Activated naive CD8-positive, alpha-beta T cell treated with anti-CD3 and anti-CD28 coated beads, Interleukin-2, amount 50 U/mL, for 24 hours (primary cell): ENCODE measurements at regions not wholly inside any gene's neighbourhood (a gene's known extent, or its start where the extent isn't known, plus 50 kb on each side); places are given as distances from the start of the nearest gene placed in this dataset.
"Not testable (repeated sequence)": the region's sequence is repeated elsewhere in the genome, so short reads cannot be mapped to it uniquely, and the experiment has no call there.

Experiments used
- ATAC-seq: fragments of 150-1000 bp; cut with Tn5 transposase; one replicate; pipeline ENCODE4 v1.10.0; 2021
- DNase-seq: peaks from one replicate; pipeline ENCODE4 v3.0.0; 2021
- H3K27ac Mint-ChIP-seq: one replicate; pipeline ENCODE4 v1.8.0; 2021; ENCODE audit warnings: mild to moderate bottlenecking, mixed read lengths
- H3K27me3 Mint-ChIP-seq: one replicate; pipeline ENCODE4 v1.8.0; 2021; ENCODE audit warnings: mixed read lengths
- H3K36me3 Mint-ChIP-seq: one replicate; pipeline ENCODE4 v1.8.0; 2021; ENCODE audit warnings: low read depth, mixed read lengths
- H3K4me1 Mint-ChIP-seq: one replicate; pipeline ENCODE4 v1.8.0; 2021; ENCODE audit warnings: mixed read lengths
- H3K4me3 Mint-ChIP-seq: one replicate; pipeline ENCODE4 v1.8.0; 2021; ENCODE audit warnings: mild to moderate bottlenecking, moderate library complexity, mixed read lengths
- H3K9me3 Mint-ChIP-seq: one replicate; pipeline ENCODE4 v1.8.0; 2021; ENCODE audit warnings: mixed read lengths

DNA sequence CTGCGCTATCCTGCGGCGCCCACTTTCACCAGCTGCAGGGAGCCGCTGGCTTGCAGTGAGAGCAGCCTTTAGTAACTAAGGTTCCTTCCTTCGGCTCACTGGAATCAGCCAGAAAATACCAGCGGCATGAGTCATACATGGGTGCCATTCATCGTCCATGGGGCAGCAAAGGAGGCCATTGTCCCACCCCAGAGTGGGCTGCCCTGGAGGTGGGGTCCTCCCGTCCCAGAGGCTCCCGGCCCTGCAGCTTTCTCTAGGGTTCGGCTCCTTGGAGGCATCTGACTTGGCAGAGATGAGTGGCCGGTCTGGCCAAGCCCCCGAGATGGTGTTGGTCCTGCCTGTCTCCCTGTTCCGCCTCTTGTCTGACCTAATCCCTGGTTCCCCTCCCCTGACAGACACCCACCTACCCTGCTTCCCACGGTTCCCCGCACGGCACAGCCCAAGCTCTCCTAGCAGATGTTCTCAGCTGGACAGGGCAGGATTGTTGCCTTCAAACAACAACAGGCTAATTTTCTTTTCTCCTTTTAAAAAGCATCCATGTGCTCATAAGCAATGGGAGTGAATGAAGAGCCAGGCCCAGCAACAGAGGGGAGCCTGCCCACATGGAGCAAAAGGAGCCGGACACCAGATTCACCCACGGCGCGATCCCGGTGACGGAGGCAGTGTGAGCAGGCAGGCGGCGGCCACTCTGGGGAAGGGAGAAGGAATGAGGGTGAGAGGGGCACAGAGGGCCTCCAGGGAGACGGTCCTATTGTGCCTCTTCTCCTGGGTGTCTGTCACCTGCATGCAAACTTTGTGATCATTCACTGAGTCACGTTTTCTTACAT, 97.0 kb upstream of the COL5A1 start:
- Mint-ChIP-seq H3K27ac (no peak overlapping the region), H3K36me3 (no peaks in the 10 kb centered on the region), H3K4me3 (no peak overlapping the region), H3K27me3 (no peaks in the 10 kb centered on the region), H3K4me1 (no peaks in the 10 kb centered on the region), H3K9me3 (no peaks in the 10 kb centered on the region)
- no peak for ATAC-seq
- DNase-seq: no peak

- Mint-ChIP-seq H3K36me3 (no peaks in the 10 kb centered on the region), H3K4me3 (no peak overlapping the region), H3K27me3 (no peaks in the 10 kb centered on the region), H3K9me3 (no peaks in the 10 kb centered on the region), H3K27ac (no peak overlapping the region), H3K4me1 (no peaks in the 10 kb centered on the region)
- DNase-seq (no peak), ATAC-seq (no peak)
Observed at GRCh38 chr9:134545215-134545542, 96.4 kb upstream of the COL5A1 start.

GRCh38 chr9:134545543-134546245, 95.9 kb upstream of the COL5A1 start:
- no peaks in the 10 kb centered on the region for H3K36me3 Mint-ChIP-seq
- peaks cover 4% of the 10 kb centered on the region for H3K27me3 Mint-ChIP-seq
- H3K4me3 Mint-ChIP-seq: no peak overlapping the region
- ATAC-seq (no peak), DNase-seq (no peak)
- H3K9me3 Mint-ChIP-seq: no peaks in the 10 kb centered on the region
- no peaks in the 10 kb centered on the region for H3K4me1 Mint-ChIP-seq
- H3K27ac Mint-ChIP-seq: no peak overlapping the region

- Mint-ChIP-seq H3K36me3 (no peaks in the 10 kb centered on the region), H3K27me3 (peaks cover 6% of the 10 kb centered on the region), H3K4me3 (no peak overlapping the region)
Observed at GRCh38 chr9:134546246-134546731, 95.3 kb upstream of the COL5A1 start.

GRCh38 chr9:134546746-134547145, 94.9 kb upstream of the COL5A1 start:
- Mint-ChIP-seq H3K27ac (no peak overlapping the region), H3K4me1 (no peaks in the 10 kb centered on the region), H3K36me3 (no peaks in the 10 kb centered on the region), H3K4me3 (no peak overlapping the region), H3K9me3 (no peaks in the 10 kb centered on the region), H3K27me3 (peaks cover 6% of the 10 kb centered on the region)
- no peak for ATAC-seq
- DNase-seq: no peak

More at GRCh38 chr9:134546246-134546731, 95.3 kb upstream of the COL5A1 start:
- DNase-seq (no peak), ATAC-seq (no peak)
- Mint-ChIP-seq H3K27ac (no peak overlapping the region), H3K9me3 (no peaks in the 10 kb centered on the region), H3K4me1 (no peaks in the 10 kb centered on the region)

DNA sequence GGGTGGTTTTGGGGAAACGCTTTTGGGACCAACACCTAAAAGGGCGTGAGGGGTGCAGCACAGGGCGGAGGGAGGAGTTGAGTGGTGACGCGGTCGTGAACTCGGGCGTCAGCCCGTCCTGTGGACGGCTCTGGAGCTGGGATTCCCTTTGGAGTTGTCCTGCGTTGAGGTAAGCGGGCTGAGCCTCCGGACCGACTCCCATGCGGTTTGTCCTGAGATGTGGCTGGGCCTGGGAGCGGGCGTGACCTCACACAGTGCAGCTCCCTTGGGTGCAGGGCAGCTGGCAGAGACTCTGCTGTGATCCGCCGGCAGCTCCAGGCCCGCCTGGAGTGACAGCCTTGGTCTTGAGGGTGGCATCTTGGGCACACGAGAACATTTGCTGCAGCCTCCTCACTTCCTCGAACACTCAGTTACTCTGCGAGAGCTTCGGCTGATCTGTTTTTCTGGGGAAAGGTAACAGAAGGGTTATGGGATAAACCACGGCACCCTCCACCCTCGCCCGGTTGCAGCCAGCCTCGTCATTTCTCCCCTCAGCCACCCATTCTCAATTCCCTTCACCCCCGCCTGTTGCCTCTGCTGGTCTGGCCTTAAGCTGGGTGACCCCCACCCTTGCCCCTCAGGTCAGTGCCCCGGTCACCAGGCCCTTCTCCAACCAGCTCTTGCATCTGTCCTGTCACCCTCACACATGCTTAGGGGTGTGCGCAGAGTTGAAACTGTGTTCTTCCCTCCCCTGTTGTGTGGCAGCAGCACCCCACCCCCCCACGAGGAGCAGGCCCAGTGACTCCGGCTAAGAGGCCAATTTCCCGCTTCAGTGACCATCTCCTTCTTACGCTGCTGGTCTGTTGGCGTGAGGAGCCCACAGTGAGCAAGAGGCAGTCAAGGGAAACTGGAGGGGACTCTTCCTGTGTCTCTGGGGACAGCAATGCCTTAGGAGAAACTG, 94.2 kb upstream of the COL5A1 start:
- ATAC-seq (no peak), DNase-seq (no peak)
- no peaks in the 10 kb centered on the region for H3K4me1 Mint-ChIP-seq
- H3K4me3 Mint-ChIP-seq: no peak overlapping the region
- H3K27ac Mint-ChIP-seq: no peak overlapping the region
- no peaks in the 10 kb centered on the region for H3K36me3 Mint-ChIP-seq
- H3K9me3 Mint-ChIP-seq: no peaks in the 10 kb centered on the region
- peaks cover 9% of the 10 kb centered on the region for H3K27me3 Mint-ChIP-seq

DNA sequence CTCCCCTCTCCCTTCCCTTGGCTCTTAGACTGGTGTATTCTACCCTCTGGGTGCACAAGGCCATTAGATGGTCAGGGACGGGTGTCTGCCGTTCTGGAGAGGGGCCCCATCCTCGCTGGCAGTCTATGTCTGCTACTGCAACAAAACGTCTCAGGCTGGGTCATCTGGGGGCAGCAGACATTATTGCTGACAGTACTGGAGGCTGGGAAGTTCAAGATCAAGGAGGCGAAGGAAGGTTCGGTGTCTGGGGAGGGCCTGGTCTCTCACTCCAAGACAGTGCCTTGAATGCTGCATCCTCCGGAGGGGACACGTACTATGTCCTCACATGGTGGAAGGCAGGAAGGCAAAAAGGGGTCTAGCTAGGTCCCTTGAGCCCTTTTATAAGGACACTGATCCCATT, 93.4 kb upstream of the COL5A1 start:
- ATAC-seq: no peak
- Mint-ChIP-seq H3K27ac (no peak overlapping the region), H3K4me3 (no peak overlapping the region), H3K4me1 (no peaks in the 10 kb centered on the region), H3K36me3 (no peaks in the 10 kb centered on the region), H3K9me3 (no peaks in the 10 kb centered on the region), H3K27me3 (peaks cover 9% of the 10 kb centered on the region)
- DNase-seq: no peak

- DNase-seq (no peak), ATAC-seq (no peak)
- no peak overlapping the region for H3K4me3 Mint-ChIP-seq
Observed at GRCh38 chr9:134548618-134549017, 93.0 kb upstream of the COL5A1 start.

GRCh38 chr9:134549336-134549735, 92.3 kb upstream of the COL5A1 start:
- Mint-ChIP-seq H3K27me3 (peaks cover 9% of the 10 kb centered on the region), H3K4me3 (no peak overlapping the region), H3K36me3 (no peaks in the 10 kb centered on the region), H3K9me3 (no peaks in the 10 kb centered on the region), H3K27ac (no peak overlapping the region), H3K4me1 (no peaks in the 10 kb centered on the region)
- ATAC-seq (no peak), DNase-seq (no peak)

More at GRCh38 chr9:134548618-134549017, 93.0 kb upstream of the COL5A1 start:
- no peaks in the 10 kb centered on the region for H3K36me3 Mint-ChIP-seq
- H3K9me3 Mint-ChIP-seq: no peaks in the 10 kb centered on the region
- peaks cover 9% of the 10 kb centered on the region for H3K27me3 Mint-ChIP-seq
- H3K27ac Mint-ChIP-seq: no peak overlapping the region
- H3K4me1 Mint-ChIP-seq: no peaks in the 10 kb centered on the region

DNA sequence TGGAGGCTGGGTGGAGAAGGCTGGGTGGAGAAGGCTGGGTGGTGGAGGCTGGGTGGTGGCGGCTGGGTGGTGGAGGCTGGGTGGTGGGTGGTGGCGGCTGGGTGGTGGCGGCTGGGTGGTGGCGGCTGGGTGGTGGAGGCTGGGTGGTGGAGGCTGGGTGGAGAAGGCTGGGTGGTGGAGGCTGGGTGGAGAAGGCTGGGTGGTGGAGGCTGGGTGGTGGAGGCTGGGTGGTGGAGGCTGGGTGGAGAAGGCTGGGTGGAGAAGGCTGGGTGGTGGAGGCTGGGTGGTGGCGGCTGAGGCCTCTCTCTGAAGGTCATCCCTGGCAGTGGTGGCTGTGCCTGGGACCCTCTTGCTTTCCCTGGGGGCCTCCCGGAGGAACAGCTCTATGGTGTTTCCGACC, 91.5 kb upstream of the COL5A1 start:
- not testable (repeated sequence) for H3K27ac Mint-ChIP-seq, H3K4me3 Mint-ChIP-seq, H3K27me3 Mint-ChIP-seq, H3K36me3 Mint-ChIP-seq, ATAC-seq, H3K4me1 Mint-ChIP-seq, DNase-seq, H3K9me3 Mint-ChIP-seq

- no peak overlapping the region for H3K27ac Mint-ChIP-seq
- no peaks in the 10 kb centered on the region for H3K4me1 Mint-ChIP-seq
- ATAC-seq (no peak), DNase-seq (no peak)
- no peaks in the 10 kb centered on the region for H3K36me3 Mint-ChIP-seq
- no peaks in the 10 kb centered on the region for H3K9me3 Mint-ChIP-seq
- H3K27me3 Mint-ChIP-seq: peaks cover 9% of the 10 kb centered on the region
- H3K4me3 Mint-ChIP-seq: no peak overlapping the region
Observed at GRCh38 chr9:134550584-134550983, 91.0 kb upstream of the COL5A1 start.

GRCh38 chr9:134551176-134551575, 90.4 kb upstream of the COL5A1 start:
- no peaks in the 10 kb centered on the region for H3K4me1 Mint-ChIP-seq
- H3K4me3 Mint-ChIP-seq: no peak overlapping the region
- no peak for ATAC-seq
- no peak overlapping the region for H3K27ac Mint-ChIP-seq
- H3K27me3 Mint-ChIP-seq: peaks cover 9% of the 10 kb centered on the region
- no peaks in the 10 kb centered on the region for H3K36me3 Mint-ChIP-seq
- no peaks in the 10 kb centered on the region for H3K9me3 Mint-ChIP-seq
- DNase-seq: no peak

DNA sequence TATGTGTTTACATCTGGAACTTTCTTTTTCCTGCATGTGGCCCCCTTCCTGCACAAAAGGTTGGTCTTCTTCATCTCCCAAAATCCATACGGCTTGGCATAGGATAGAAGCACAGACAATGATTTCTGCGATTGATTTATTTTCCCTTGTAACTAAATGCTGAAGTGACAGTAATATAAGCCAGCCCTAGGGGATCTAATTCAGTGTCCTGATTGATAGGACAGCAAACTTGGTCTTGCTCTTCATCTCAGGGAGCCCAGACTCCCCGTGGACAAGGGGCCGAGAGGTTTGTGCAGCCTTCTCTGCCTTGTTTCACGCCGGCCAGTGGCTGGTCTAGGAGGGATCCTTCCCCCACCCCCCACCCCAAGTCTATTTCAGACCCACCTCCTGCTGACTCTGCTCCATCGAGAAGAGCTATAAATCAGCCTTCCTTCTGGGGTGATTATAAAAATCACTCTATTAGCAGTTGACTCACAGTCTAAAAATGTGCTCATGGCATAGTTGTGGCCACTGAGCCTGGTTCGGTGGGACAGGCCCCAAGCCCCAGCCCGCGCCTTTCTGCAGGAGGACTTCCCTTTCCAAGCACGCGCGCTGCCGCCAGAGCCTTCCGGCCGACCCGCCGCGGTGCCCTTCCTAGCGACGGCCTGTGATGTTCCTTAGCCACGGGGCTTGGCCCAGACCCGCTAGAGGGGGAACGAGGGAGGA, 89.8 kb upstream of the COL5A1 start:
- H3K4me3 Mint-ChIP-seq: no peak overlapping the region
- DNase-seq: no peak
- no peaks in the 10 kb centered on the region for H3K9me3 Mint-ChIP-seq
- H3K4me1 Mint-ChIP-seq: no peaks in the 10 kb centered on the region
- ATAC-seq: no peak
- no peak overlapping the region for H3K27ac Mint-ChIP-seq
- H3K36me3 Mint-ChIP-seq: no peaks in the 10 kb centered on the region
- peaks cover 9% of the 10 kb centered on the region for H3K27me3 Mint-ChIP-seq

- Mint-ChIP-seq H3K27me3 (peaks cover 9% of the 10 kb centered on the region), H3K36me3 (no peaks in the 10 kb centered on the region), H3K27ac (no peak overlapping the region), H3K4me3 (no peak overlapping the region), H3K9me3 (no peaks in the 10 kb centered on the region), H3K4me1 (no peaks in the 10 kb centered on the region)
- no peak for ATAC-seq
- DNase-seq: no peak
Observed at GRCh38 chr9:134552349-134552990, 89.1 kb upstream of the COL5A1 start.
